HEK293 (cell line): ENCODE measurements at regions not wholly inside any gene's neighbourhood (a gene's known extent, or its start where the extent isn't known, plus 50 kb on each side); places are given as distances from the start of the nearest gene placed in this dataset.

Experiments
- CTCF ChIA-PET: fragments of 350-600 bp; formaldehyde crosslinking; extraction: SDS; loops from one replicate; lab custom pipeline; 2021; ENCODE audit warnings: antibody characterized with exemption; lab: Yijun Ruan, JAX
- POLR2A ChIA-PET: fragments of 300-600 bp; formaldehyde crosslinking; extraction: SDS; loops from one replicate; lab custom pipeline; 2020; ENCODE audit warnings: antibody characterized with exemption, inconsistent platforms; lab: Yijun Ruan, JAX
- H3K27ac ChIP-seq: fragments of 200-500 bp; sonication (Bioruptor generic); 2 replicates; pipeline ENCODE4 v1.5.1; 2014; ENCODE audit warnings: low read depth, low read length, control low read depth, inconsistent platforms; ENCODE audit errors: extremely low read depth
- H3K36me3 ChIP-seq, 2 experiments: fragments of 200-500 bp in 1 of 2; sonication (Bioruptor generic) in 1 of 2; 1 replicate in 1 of 2; 2 replicates in 1 of 2; pipeline ENCODE4 v1.5.1; 2014 to 2017; ENCODE audit warnings: inconsistent platforms in 2 of 2, low read length in 2 of 2; ENCODE audit not compliant: control insufficient read depth in 2 of 2, insufficient read depth in 1 of 2
- H3K4me1 ChIP-seq: fragments of 200-500 bp; sonication (Bioruptor generic); 2 replicates; pipeline ENCODE4 v1.5.1; 2014; ENCODE audit warnings: mild to moderate bottlenecking, low read length, inconsistent platforms; ENCODE audit not compliant: control insufficient read depth, insufficient read depth
- H3K4me3 ChIP-seq: 2 replicates; pipeline ENCODE4 v1.5.1; 2011; ENCODE audit warnings: low read depth, mild to moderate bottlenecking, control low read depth, low read length, moderate library complexity
- H3K9me3 ChIP-seq: fragments of 200-500 bp; sonication (Bioruptor generic); 2 replicates; pipeline ENCODE4 v1.5.1; 2014; ENCODE audit warnings: low read depth, low read length, inconsistent platforms; ENCODE audit not compliant: control insufficient read depth, insufficient read depth
- HOXD13 ChIP-seq: sonication (generic); formaldehyde crosslinking; IDR thresholded peaks from 2 replicates; pipeline ENCODE4 v1.8.0; 2022; ENCODE audit warnings: missing genetic modification reagents, borderline replicate concordance
- ZBTB17 ChIP-seq: fragments of 450-650 bp; formaldehyde crosslinking; IDR thresholded peaks from 2 replicates; pipeline ENCODE4 v1.5.1; 2016; ENCODE audit warnings: missing biosample characterization, missing genetic modification characterization
- ZNF132 ChIP-seq: fragments of 450-650 bp; formaldehyde crosslinking; IDR thresholded peaks from 2 replicates; pipeline ENCODE4 v1.5.1; 2017; ENCODE audit warnings: missing biosample characterization, missing genetic modification characterization, borderline replicate concordance
- ZNF140 ChIP-seq: fragments of 450-650 bp; formaldehyde crosslinking; IDR thresholded peaks from 2 replicates; pipeline ENCODE4 v1.5.1; 2016; ENCODE audit warnings: missing biosample characterization, missing genetic modification characterization
- ZNF2 ChIP-seq: fragments of 450-650 bp; formaldehyde crosslinking; IDR thresholded peaks from 2 replicates; pipeline ENCODE4 v1.5.1; 2016; ENCODE audit warnings: missing biosample characterization, missing genetic modification characterization
- ZNF202 ChIP-seq: fragments of 450-650 bp; formaldehyde crosslinking; IDR thresholded peaks from 2 replicates; pipeline ENCODE4 v1.5.1; 2016; ENCODE audit warnings: missing biosample characterization, missing genetic modification characterization, borderline replicate concordance
- ZNF239 ChIP-seq: fragments of 450-650 bp; formaldehyde crosslinking; IDR thresholded peaks from 2 replicates; pipeline ENCODE4 v1.5.1; 2016; ENCODE audit warnings: missing biosample characterization, missing genetic modification characterization
- ZNF324 ChIP-seq: fragments of 450-650 bp; formaldehyde crosslinking; IDR thresholded peaks from 2 replicates; pipeline ENCODE4 v1.5.1; 2016; ENCODE audit warnings: missing biosample characterization, missing genetic modification characterization
- ZNF37A ChIP-seq: fragments of 450-650 bp; IDR thresholded peaks from 2 replicates; pipeline ENCODE4 v1.5.1; 2018; ENCODE audit warnings: missing biosample characterization, missing genetic modification characterization
- ZNF510 ChIP-seq: fragments of 450-650 bp; formaldehyde crosslinking; IDR thresholded peaks from 2 replicates; pipeline ENCODE4 v1.5.1; 2018; ENCODE audit warnings: mild to moderate bottlenecking, missing genetic modification characterization, missing biosample characterization; ENCODE audit not compliant: insufficient replicate concordance
- ZNF558 ChIP-seq: fragments of 450-650 bp; formaldehyde crosslinking; IDR thresholded peaks from 2 replicates; pipeline ENCODE4 v1.5.1; 2016; ENCODE audit warnings: missing biosample characterization, missing genetic modification characterization
- ZNF560 ChIP-seq: fragments of 450-650 bp; formaldehyde crosslinking; IDR thresholded peaks from 2 replicates; pipeline ENCODE4 v1.5.1; 2017; ENCODE audit warnings: missing biosample characterization, missing genetic modification characterization, borderline replicate concordance
- ZNF561 ChIP-seq: fragments of 450-650 bp; IDR thresholded peaks from 2 replicates; pipeline ENCODE4 v1.5.1; 2018; ENCODE audit warnings: missing biosample characterization, missing genetic modification characterization, borderline replicate concordance
- ZNF701 ChIP-seq: fragments of 450-650 bp; formaldehyde crosslinking; IDR thresholded peaks from 2 replicates; pipeline ENCODE4 v1.5.1; 2016; ENCODE audit warnings: missing biosample characterization, missing genetic modification characterization
- TF ChIP-seq, protein P1 (sequence below): fragments of 450-650 bp; formaldehyde crosslinking; IDR thresholded peaks from 2 replicates; pipeline ENCODE4 v1.5.1; 2017; ENCODE audit warnings: missing biosample characterization, missing genetic modification characterization
- TF ChIP-seq, protein P2 (sequence below): fragments of 450-650 bp; formaldehyde crosslinking; IDR thresholded peaks from 2 replicates; pipeline ENCODE4 v1.5.1; 2016; ENCODE audit warnings: missing biosample characterization, missing genetic modification characterization, low read depth
- TF ChIP-seq, protein P3 (sequence below): fragments of 450-650 bp; formaldehyde crosslinking; IDR thresholded peaks from 2 replicates; pipeline ENCODE4 v1.5.1; 2017; ENCODE audit warnings: missing biosample characterization, missing genetic modification characterization
- TF ChIP-seq, protein P4 (sequence below): fragments of 450-650 bp; formaldehyde crosslinking; IDR thresholded peaks from 2 replicates; pipeline ENCODE4 v1.5.1; 2016; ENCODE audit warnings: missing biosample characterization, missing genetic modification characterization
- TF ChIP-seq, protein P5 (sequence below): fragments of 450-650 bp; formaldehyde crosslinking; IDR thresholded peaks from 2 replicates; pipeline ENCODE4 v1.5.1; 2016; ENCODE audit warnings: missing biosample characterization, missing genetic modification characterization, borderline replicate concordance

DNA sequence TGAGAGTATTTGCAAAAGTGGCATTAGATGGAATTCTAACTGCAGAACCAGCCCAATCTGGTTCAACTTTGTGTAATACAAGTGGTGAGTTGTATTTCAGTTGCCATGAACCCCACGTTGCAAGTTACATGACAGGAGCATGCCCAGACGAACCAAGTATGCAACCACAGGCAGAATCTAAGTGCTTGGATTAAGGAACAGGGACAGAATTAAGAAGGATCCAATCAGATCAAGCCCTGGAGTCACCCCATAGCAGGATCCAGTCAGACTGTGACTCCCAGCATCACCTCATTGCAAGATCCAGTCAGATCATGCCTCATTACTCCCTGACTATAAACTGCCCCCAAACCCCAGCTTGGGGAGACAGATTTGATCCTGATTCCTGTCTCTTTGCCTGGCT is 388.7 kb upstream of the NRP1 start:
- no peak overlapping the region for H3K27ac ChIP-seq
- no peaks in the 10 kb centered on the region for H3K4me1 ChIP-seq
- no peaks in the 10 kb centered on the region for H3K9me3 ChIP-seq
- CTCF ChIA-PET: no interaction called here
- POLR2A ChIA-PET: no interaction called here
- TF ChIP-seq, protein P1, sequence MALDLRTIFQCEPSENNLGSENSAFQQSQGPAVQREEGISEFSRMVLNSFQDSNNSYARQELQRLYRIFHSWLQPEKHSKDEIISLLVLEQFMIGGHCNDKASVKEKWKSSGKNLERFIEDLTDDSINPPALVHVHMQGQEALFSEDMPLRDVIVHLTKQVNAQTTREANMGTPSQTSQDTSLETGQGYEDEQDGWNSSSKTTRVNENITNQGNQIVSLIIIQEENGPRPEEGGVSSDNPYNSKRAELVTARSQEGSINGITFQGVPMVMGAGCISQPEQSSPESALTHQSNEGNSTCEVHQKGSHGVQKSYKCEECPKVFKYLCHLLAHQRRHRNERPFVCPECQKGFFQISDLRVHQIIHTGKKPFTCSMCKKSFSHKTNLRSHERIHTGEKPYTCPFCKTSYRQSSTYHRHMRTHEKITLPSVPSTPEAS: no peak
- TF ChIP-seq ZNF510 (tag by site-specific recombination) (no peak), ZNF239 (tag by site-specific recombination) (no peak), ZNF560 (tag by site-specific recombination) (no peak), ZNF2 (tag by site-specific recombination) (no peak), ZNF202 (tag by site-specific recombination) (no peak)
- TF ChIP-seq, protein P2, sequence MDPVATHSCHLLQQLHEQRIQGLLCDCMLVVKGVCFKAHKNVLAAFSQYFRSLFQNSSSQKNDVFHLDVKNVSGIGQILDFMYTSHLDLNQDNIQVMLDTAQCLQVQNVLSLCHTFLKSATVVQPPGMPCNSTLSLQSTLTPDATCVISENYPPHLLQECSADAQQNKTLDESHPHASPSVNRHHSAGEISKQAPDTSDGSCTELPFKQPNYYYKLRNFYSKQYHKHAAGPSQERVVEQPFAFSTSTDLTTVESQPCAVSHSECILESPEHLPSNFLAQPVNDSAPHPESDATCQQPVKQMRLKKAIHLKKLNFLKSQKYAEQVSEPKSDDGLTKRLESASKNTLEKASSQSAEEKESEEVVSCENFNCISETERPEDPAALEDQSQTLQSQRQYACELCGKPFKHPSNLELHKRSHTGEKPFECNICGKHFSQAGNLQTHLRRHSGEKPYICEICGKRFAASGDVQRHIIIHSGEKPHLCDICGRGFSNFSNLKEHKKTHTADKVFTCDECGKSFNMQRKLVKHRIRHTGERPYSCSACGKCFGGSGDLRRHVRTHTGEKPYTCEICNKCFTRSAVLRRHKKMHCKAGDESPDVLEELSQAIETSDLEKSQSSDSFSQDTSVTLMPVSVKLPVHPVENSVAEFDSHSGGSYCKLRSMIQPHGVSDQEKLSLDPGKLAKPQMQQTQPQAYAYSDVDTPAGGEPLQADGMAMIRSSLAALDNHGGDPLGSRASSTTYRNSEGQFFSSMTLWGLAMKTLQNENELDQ (tag by site-specific recombination): no peak
- TF ChIP-seq, all 188 proteins: peak for 0
- Histone ChIP-seq H3K4me3 (no peak overlapping the region), H3K36me3 (no peaks in the 10 kb centered on the region)

DNA sequence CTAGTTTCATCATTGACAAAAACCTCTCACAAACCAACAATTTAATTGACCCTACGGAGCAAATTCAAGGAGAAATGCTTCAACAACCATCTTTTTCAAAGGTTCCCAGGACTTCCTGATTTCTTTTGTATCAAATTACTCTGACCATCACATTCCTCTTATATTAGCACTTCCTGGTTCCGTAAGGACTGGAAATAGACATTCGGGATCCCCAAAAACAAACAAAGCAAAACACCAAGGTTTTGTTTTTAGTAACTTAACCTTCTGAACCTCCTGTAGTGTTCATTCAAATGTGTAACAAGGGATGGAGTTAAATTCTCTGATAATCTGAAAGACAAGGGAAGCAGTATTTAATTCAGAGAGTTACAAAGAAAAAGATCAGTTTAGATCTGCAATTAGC is 387.6 kb upstream of the NRP1 start:
- POLR2A ChIA-PET: no interaction called here
- CTCF ChIA-PET: no interaction called here
- Histone ChIP-seq H3K4me1 (no peaks in the 10 kb centered on the region), H3K27ac (no peak overlapping the region), H3K4me3 (no peak overlapping the region), H3K36me3 (no peaks in the 10 kb centered on the region), H3K9me3 (no peaks in the 10 kb centered on the region)
- TF ChIP-seq ZNF324 (tag by site-specific recombination) (no peak), ZNF561 (tag by site-specific recombination) (no peak), ZBTB17 (tag by site-specific recombination) (no peak), ZNF132 (tag by site-specific recombination) (no peak), ZNF701 (no peak), HOXD13 (CRISPR knock-in tag) (no peak), ZNF558 (no peak), ZNF140 (tag by site-specific recombination) (no peak), ZNF37A (no peak)
- TF ChIP-seq, protein P3, sequence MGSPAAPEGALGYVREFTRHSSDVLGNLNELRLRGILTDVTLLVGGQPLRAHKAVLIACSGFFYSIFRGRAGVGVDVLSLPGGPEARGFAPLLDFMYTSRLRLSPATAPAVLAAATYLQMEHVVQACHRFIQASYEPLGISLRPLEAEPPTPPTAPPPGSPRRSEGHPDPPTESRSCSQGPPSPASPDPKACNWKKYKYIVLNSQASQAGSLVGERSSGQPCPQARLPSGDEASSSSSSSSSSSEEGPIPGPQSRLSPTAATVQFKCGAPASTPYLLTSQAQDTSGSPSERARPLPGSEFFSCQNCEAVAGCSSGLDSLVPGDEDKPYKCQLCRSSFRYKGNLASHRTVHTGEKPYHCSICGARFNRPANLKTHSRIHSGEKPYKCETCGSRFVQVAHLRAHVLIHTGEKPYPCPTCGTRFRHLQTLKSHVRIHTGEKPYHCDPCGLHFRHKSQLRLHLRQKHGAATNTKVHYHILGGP (tag by site-specific recombination): no peak
- TF ChIP-seq, protein P4, sequence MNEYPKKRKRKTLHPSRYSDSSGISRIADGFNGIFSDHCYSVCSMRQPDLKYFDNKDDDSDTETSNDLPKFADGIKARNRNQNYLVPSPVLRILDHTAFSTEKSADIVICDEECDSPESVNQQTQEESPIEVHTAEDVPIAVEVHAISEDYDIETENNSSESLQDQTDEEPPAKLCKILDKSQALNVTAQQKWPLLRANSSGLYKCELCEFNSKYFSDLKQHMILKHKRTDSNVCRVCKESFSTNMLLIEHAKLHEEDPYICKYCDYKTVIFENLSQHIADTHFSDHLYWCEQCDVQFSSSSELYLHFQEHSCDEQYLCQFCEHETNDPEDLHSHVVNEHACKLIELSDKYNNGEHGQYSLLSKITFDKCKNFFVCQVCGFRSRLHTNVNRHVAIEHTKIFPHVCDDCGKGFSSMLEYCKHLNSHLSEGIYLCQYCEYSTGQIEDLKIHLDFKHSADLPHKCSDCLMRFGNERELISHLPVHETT (tag by site-specific recombination): no peak
- TF ChIP-seq, protein P5, sequence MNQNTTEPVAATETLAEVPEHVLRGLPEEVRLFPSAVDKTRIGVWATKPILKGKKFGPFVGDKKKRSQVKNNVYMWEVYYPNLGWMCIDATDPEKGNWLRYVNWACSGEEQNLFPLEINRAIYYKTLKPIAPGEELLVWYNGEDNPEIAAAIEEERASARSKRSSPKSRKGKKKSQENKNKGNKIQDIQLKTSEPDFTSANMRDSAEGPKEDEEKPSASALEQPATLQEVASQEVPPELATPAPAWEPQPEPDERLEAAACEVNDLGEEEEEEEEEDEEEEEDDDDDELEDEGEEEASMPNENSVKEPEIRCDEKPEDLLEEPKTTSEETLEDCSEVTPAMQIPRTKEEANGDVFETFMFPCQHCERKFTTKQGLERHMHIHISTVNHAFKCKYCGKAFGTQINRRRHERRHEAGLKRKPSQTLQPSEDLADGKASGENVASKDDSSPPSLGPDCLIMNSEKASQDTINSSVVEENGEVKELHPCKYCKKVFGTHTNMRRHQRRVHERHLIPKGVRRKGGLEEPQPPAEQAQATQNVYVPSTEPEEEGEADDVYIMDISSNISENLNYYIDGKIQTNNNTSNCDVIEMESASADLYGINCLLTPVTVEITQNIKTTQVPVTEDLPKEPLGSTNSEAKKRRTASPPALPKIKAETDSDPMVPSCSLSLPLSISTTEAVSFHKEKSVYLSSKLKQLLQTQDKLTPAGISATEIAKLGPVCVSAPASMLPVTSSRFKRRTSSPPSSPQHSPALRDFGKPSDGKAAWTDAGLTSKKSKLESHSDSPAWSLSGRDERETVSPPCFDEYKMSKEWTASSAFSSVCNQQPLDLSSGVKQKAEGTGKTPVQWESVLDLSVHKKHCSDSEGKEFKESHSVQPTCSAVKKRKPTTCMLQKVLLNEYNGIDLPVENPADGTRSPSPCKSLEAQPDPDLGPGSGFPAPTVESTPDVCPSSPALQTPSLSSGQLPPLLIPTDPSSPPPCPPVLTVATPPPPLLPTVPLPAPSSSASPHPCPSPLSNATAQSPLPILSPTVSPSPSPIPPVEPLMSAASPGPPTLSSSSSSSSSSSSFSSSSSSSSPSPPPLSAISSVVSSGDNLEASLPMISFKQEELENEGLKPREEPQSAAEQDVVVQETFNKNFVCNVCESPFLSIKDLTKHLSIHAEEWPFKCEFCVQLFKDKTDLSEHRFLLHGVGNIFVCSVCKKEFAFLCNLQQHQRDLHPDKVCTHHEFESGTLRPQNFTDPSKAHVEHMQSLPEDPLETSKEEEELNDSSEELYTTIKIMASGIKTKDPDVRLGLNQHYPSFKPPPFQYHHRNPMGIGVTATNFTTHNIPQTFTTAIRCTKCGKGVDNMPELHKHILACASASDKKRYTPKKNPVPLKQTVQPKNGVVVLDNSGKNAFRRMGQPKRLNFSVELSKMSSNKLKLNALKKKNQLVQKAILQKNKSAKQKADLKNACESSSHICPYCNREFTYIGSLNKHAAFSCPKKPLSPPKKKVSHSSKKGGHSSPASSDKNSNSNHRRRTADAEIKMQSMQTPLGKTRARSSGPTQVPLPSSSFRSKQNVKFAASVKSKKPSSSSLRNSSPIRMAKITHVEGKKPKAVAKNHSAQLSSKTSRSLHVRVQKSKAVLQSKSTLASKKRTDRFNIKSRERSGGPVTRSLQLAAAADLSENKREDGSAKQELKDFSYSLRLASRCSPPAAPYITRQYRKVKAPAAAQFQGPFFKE (tag by site-specific recombination): no peak
